Mucosa of stomach (tissue), 1 donor: ENCODE measurements at regions not wholly inside any gene's neighbourhood (a gene's known extent, or its start where the extent isn't known, plus 50 kb on each side); places are given as distances from the start of the nearest gene placed in this dataset.

Experiments
- H3K27me3 ChIP-seq: one replicate; pipeline ENCODE4 v1.7.0; 2013; ENCODE audit warnings: mild to moderate bottlenecking, low read length; ENCODE audit not compliant: control insufficient read depth, insufficient read depth
- H3K36me3 ChIP-seq: one replicate; pipeline ENCODE4 v1.7.0; 2013; ENCODE audit warnings: low read length; ENCODE audit not compliant: control insufficient read depth, insufficient read depth
- H3K4me1 ChIP-seq: one replicate; pipeline ENCODE4 v1.7.0; 2013; ENCODE audit warnings: mild to moderate bottlenecking, low read length; ENCODE audit not compliant: control insufficient read depth, insufficient read depth
- H3K4me3 ChIP-seq: one replicate; pipeline ENCODE4 v1.7.0; 2013; ENCODE audit warnings: low read length
- H3K9ac ChIP-seq: one replicate; pipeline ENCODE4 v1.7.0; 2013; ENCODE audit warnings: mild to moderate bottlenecking, low read length, moderate library complexity
- H3K9me3 ChIP-seq: one replicate; pipeline ENCODE4 v1.7.0; 2013; ENCODE audit warnings: mild to moderate bottlenecking, low read length, moderate library complexity; ENCODE audit not compliant: control insufficient read depth
- donor health status: Pancreatic carcinoma.

DNA sequence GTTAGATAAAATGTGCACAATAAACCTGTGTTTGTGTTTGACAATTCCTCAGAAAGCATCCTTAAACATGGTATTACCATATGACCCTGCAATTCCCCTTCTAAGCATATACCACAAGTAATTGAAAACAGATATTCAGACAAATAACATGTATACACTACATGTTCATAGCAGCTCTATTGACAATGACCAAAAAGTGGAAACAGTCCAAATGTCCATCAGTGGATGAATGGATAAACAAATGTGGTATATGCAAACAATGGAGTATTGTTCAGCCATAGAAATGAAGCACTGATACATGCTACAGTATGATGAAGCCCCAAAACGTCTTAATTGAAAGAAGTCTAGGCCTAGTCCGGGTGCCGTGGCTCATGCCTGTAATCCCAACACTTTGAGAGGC is 280.1 kb downstream of the OTUD1 start:
- H3K27me3 ChIP-seq: no peaks in the 10 kb centered on the region
- H3K9ac ChIP-seq: no peak overlapping the region
- H3K4me3 ChIP-seq: no peak overlapping the region

DNA sequence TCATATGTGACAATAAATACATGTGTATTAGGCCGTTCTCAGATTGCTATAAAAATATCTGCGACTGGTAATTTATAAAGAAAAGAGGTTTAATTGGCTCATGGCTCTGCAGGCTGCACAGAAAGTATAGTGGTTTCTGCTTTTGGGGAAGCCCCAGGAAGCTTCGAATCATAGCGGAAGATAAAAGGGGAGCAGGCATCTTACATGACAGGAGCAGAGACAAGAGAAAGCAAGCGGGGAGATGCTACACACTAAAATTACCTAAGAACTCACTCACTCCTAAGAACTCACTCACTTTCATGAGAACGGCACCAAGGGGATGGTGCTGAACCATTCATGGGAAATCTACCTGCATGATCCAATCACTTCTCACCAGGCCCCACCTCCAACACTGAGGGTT is 284.9 kb downstream of the OTUD1 start:
- H3K4me3 ChIP-seq: no peak overlapping the region
- no peaks in the 10 kb centered on the region for H3K9me3 ChIP-seq
- H3K27me3 ChIP-seq: no peaks in the 10 kb centered on the region
- H3K36me3 ChIP-seq: no peaks in the 10 kb centered on the region
- H3K9ac ChIP-seq: no peak overlapping the region
- H3K4me1 ChIP-seq: no peaks in the 10 kb centered on the region

More for the DNA sequence above, 280.1 kb downstream of the OTUD1 start:
- Histone ChIP-seq H3K9me3 (no peaks in the 10 kb centered on the region), H3K4me1 (no peaks in the 10 kb centered on the region), H3K36me3 (no peaks in the 10 kb centered on the region)

DNA sequence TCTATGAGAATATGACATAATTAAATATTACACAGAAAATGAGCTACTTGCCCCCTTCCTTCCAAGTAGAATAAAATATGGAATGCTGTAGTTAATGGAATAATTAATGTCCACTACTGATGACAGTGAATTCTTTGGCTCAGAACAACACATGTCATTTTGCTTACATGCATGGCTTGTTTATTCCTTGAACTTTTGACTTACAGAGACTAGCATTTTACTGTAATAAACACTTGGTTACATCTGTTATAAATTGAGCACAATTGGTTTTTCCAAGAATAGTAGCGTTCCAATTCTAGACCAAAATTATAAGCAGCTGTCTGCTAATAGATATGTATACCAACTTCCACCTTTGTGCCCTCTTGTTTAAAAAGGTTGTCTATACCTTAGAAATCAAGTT is 286.7 kb downstream of the OTUD1 start:
- H3K27me3 ChIP-seq: no peaks in the 10 kb centered on the region
- H3K4me1 ChIP-seq: no peaks in the 10 kb centered on the region
- H3K36me3 ChIP-seq: no peaks in the 10 kb centered on the region
- H3K9ac ChIP-seq: no peak overlapping the region
- no peak overlapping the region for H3K4me3 ChIP-seq
- H3K9me3 ChIP-seq: no peaks in the 10 kb centered on the region

DNA sequence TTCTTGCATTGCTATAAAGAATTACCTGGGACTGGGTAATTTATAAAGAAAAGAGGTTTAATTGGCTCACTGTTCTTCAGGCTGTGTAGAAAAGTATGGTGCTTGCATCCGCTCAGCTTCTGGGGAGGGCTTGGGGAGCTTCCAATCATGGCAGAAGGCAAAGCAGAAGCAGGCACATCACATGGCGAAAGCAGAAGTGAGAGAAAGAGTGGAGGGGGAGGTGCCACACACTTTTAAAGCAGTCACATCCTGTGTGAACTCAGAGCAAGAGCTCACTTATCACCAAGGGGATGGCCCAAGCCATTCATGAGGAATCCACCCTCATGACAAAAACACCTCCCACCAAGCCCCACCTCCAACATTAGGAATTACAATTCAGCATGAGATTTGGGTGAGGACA is 303.5 kb downstream of the OTUD1 start:
- Histone ChIP-seq H3K9ac (no peak overlapping the region), H3K4me1 (no peaks in the 10 kb centered on the region), H3K4me3 (no peak overlapping the region), H3K36me3 (no peaks in the 10 kb centered on the region), H3K27me3 (no peaks in the 10 kb centered on the region), H3K9me3 (no peaks in the 10 kb centered on the region)

DNA sequence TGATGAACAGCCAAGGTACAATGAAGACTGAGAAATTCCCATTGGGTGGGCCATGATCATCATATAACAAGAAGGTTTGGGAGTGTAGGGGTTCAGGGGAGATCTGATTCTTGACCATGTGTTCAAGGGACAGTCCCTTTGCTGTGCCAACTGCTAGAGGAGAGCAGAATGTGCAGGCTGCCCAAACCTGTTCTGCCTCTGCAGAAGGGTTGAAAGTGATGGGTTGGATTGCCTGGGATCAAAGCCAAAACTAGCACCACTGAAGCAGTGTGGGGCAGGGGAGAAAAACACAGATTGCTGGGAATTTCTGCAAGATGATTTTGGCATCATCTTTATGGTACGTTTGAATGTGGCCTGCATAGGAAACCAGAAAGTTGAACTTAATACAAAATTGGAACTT is 303.9 kb downstream of the OTUD1 start:
- H3K27me3 ChIP-seq: no peaks in the 10 kb centered on the region
- no peaks in the 10 kb centered on the region for H3K4me1 ChIP-seq
- no peak overlapping the region for H3K4me3 ChIP-seq
- H3K36me3 ChIP-seq: no peaks in the 10 kb centered on the region
- no peaks in the 10 kb centered on the region for H3K9me3 ChIP-seq
- no peak overlapping the region for H3K9ac ChIP-seq

DNA sequence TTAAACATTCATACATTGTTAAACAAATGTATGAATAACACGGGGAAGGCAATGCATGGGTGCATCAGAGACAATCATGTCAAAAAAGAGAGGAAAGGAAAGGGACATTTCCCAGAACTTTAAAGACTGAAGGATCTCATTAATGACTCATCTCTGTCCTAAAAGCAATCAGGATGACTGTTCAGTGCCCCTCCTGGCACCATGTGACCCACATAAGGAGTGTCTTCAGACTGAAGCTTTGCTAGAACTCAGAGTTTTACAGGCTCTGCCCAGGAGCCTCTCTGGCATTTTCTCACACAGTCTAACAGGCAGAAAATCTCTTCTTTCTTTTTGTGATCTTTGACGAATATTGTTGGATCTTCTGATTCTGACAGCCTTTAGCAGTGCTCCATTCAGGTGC is 315.3 kb downstream of the OTUD1 start:
- H3K9me3 ChIP-seq: no peaks in the 10 kb centered on the region
- H3K4me3 ChIP-seq: no peak overlapping the region
- H3K4me1 ChIP-seq: no peaks in the 10 kb centered on the region
- no peak overlapping the region for H3K9ac ChIP-seq
- H3K36me3 ChIP-seq: no peaks in the 10 kb centered on the region
- H3K27me3 ChIP-seq: no peaks in the 10 kb centered on the region

DNA sequence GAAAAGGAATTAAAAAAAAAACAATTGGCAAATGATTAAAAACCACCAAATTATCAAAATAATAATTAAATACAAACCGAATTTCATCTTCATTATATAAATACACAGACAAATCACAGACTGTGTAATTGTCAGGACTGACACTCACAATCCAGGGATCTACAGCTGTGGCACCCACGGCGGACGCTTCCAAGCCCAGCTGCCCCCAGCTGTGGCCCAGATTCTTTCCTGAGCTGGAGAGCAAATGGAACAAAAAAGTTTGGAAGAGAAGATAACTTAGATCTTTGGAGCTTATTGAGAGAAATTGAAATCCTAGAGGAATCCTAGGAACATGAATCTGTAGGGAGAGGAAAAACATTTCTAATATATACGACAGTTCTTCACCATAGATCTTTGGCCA is 316.1 kb downstream of the OTUD1 start:
- Histone ChIP-seq H3K27me3 (no peaks in the 10 kb centered on the region), H3K36me3 (no peaks in the 10 kb centered on the region), H3K9ac (no peak overlapping the region), H3K9me3 (no peaks in the 10 kb centered on the region), H3K4me1 (no peaks in the 10 kb centered on the region), H3K4me3 (no peak overlapping the region)

DNA sequence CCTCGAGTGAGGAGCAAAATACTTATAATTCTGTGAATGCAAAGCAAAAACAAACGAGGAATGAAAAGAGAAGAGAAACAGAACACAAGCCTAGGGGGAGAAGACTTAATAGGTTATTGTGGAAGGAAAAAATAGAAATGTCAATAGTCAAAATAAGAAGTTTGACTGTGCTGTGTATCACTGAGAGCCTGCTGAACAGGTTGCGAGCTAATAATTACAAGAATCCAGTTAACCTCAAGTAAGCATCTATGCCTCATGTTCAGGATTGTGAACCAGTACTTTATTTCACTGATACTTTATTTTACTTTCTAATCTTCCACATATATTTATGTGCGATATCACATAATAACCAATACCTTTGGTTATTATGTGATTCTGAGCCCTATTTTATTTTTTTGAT is 316.7 kb downstream of the OTUD1 start:
- Histone ChIP-seq H3K4me3 (no peak overlapping the region), H3K4me1 (no peaks in the 10 kb centered on the region), H3K9ac (no peak overlapping the region), H3K9me3 (no peaks in the 10 kb centered on the region), H3K27me3 (no peaks in the 10 kb centered on the region), H3K36me3 (no peaks in the 10 kb centered on the region)

DNA sequence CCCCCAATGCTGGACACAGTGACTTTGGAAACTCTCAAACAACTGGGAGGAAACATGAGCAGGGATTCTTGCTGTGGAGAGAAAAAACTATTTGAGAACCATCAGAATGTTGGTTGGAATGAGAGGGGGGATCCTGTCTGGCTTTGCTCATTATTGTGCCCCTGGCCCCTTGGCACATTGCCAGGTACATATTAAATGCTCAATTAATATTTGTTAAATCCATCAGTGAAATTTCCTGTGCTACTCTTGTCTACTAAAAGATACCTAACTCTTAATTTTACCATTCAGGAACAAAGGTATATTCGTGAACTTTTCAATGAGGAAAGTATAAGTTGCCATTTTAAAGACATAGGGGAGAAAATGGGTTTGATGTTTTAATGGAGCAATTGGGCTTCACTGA is 329.4 kb downstream of the OTUD1 start:
- Histone ChIP-seq H3K36me3 (no peaks in the 10 kb centered on the region), H3K9ac (no peak overlapping the region), H3K4me3 (no peak overlapping the region), H3K4me1 (no peaks in the 10 kb centered on the region), H3K27me3 (no peaks in the 10 kb centered on the region), H3K9me3 (no peaks in the 10 kb centered on the region)

DNA sequence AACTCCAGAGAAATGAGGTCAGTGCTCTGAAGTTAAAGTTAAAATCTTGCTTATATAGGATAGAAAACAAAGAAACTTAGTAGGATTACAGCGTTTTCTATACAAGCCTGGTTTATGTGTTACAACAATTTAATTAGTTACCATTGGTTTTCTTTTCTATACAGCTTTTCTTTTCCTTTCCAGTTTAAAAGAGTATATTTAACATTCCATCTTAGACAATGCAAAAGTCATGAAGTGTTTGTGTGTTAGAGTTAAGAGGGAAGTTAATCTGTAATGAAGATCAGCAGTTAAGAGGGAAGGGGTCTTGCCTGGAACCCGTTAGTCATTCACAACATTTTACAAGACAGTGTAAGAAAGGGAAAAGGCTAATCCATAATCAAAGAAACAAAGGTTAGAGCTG is 338.3 kb downstream of the OTUD1 start:
- Histone ChIP-seq H3K36me3 (no peaks in the 10 kb centered on the region), H3K9me3 (no peaks in the 10 kb centered on the region), H3K9ac (no peak overlapping the region), H3K27me3 (no peaks in the 10 kb centered on the region), H3K4me1 (no peaks in the 10 kb centered on the region), H3K4me3 (no peak overlapping the region)

DNA sequence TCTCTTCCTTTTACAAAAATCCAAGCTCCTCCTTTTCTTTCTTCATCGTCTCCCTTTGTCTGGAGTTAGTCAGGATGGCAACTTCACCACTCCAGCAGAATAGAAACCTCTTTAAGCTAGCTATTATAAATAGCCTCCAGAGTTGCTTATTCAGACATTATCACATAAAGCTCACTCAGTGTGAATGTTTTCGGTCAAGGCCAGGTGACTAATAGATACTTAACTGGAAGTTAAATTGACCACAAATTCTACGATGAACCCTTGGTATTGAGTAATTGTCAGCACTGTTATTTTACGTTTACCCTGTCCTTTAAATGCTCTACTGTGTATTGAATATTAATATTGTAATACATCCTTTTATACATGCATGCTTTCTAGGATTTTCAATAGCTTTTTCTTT is 340.4 kb downstream of the OTUD1 start:
- Histone ChIP-seq H3K4me3 (no peak overlapping the region), H3K9me3 (no peaks in the 10 kb centered on the region), H3K36me3 (no peaks in the 10 kb centered on the region), H3K4me1 (no peaks in the 10 kb centered on the region), H3K27me3 (no peaks in the 10 kb centered on the region), H3K9ac (no peak overlapping the region)

DNA sequence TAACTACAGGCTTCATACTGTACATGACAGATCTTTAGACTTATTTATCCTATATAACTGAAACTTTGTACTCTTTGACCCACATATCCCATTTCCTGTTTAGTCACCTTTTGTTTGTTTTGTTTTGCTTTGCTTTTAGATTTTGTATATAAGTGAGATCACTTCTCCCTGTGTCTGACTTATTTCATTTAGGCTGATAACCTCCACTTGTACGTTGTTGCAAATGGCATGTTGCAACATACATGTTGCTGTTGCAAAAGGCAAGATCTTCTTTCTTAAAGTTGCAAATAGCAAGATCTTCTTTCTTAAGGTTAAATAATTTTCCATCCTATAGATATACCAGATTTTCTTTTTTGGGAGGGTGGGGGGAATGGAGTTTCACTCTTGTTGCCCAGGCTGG is 341.5 kb downstream of the OTUD1 start:
- no peak overlapping the region for H3K4me3 ChIP-seq
- no peaks in the 10 kb centered on the region for H3K9me3 ChIP-seq
- H3K9ac ChIP-seq: no peak overlapping the region
- H3K27me3 ChIP-seq: no peaks in the 10 kb centered on the region
- no peaks in the 10 kb centered on the region for H3K4me1 ChIP-seq
- H3K36me3 ChIP-seq: no peaks in the 10 kb centered on the region

DNA sequence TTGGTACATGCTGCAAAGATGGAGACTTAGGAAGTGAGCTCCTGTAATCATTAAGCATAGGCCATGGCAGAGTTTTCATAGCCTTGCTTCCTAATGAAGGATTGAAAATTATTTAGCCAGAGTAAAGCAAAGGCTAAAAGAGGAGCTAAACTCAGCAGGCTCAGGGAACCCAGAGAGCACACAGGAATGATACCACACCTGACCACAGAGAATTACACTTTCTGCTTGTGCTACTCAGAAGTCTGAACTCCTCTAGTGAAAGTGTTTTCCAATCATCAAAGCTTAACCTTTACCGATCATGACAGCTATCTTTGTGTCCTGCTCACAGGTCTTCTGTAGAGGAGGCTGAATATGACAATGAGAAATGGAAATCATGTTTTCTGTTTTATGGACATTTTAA is 347.7 kb downstream of the OTUD1 start:
- no peaks in the 10 kb centered on the region for H3K36me3 ChIP-seq
- no peaks in the 10 kb centered on the region for H3K9me3 ChIP-seq
- no peaks in the 10 kb centered on the region for H3K4me1 ChIP-seq
- no peaks in the 10 kb centered on the region for H3K27me3 ChIP-seq
- H3K4me3 ChIP-seq: no peak overlapping the region
- H3K9ac ChIP-seq: no peak overlapping the region
